ENCODE measurements at regions not wholly inside any gene's neighbourhood (a gene's known extent, or its start where the extent isn't known, plus 50 kb on each side); places are given as distances from the start of the nearest gene placed in this dataset.
"Not testable (repeated sequence)": the region's sequence is repeated elsewhere in the genome, so short reads cannot be mapped to it uniquely, and the experiment has no call there.

GRCh38 chr10:4407783-4408182, 418.2 kb upstream of the AKR1E2 start:
- TF ChIP-seq, protein P1, sequence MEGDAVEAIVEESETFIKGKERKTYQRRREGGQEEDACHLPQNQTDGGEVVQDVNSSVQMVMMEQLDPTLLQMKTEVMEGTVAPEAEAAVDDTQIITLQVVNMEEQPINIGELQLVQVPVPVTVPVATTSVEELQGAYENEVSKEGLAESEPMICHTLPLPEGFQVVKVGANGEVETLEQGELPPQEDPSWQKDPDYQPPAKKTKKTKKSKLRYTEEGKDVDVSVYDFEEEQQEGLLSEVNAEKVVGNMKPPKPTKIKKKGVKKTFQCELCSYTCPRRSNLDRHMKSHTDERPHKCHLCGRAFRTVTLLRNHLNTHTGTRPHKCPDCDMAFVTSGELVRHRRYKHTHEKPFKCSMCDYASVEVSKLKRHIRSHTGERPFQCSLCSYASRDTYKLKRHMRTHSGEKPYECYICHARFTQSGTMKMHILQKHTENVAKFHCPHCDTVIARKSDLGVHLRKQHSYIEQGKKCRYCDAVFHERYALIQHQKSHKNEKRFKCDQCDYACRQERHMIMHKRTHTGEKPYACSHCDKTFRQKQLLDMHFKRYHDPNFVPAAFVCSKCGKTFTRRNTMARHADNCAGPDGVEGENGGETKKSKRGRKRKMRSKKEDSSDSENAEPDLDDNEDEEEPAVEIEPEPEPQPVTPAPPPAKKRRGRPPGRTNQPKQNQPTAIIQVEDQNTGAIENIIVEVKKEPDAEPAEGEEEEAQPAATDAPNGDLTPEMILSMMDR (IDR thresholded peaks at IDR 0.05; ENCODE audit: control extremely low read depth, extremely low read depth, low read depth, missing control alignments), result no peak
- CTCF ChIA-PET, result interaction anchor here (1.6 kb wide), 1 partner anchor 8 kb away, joined by 3 read pairs; no protein-coding TSS in a partner anchor
- POLR2A ChIA-PET, result no interaction called here
- DNase-seq (ENCODE audit: extremely low spot score), result no peak

- CTCF ChIA-PET, result no interaction called here
- DNase-seq (ENCODE audit: extremely low spot score), result no peak
- POLR2A ChIA-PET, result no interaction called here
- TF ChIP-seq, protein P1 (IDR thresholded peaks at IDR 0.05; ENCODE audit: control extremely low read depth, extremely low read depth, low read depth, missing control alignments), result no peak
Observed at GRCh38 chr10:4405828-4406227, 420.2 kb upstream of the AKR1E2 start.

DNA sequence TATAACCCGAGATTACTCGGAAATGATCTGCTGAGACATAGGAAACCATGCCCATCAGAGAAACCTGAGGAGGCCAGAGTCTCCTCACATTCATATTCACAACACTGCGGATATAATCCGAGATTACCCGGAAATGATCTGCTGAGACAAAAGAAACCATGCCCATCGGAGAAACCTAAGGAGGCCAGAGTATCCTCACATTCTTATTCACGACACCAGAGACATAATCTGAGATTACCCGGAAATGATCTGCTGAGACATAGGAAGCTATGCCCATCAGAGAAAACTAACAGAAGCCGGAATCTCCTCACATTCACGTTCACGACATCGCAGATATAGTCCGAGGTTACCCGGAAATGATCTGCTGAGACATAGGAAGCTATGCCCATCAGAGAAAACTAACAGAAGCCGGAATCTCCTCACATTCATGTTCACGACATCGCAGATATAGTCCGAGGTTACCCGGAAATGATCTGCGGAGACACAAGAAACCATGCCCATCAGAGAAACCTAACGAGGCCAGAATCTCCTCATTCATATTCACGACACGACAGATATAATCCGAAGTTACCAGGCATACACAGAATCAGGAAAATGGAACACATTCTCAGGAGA, 422.3 kb upstream of the AKR1E2 start:
- ChIA-PET CTCF (interaction anchor here (0.9 to 1.6 kb wide), 2 partner anchors 11 to 14 kb away, joined by 3 to 4 read pairs; no protein-coding TSS in a partner anchor), POLR2A (no interaction called here)
- no peak for DNase-seq (ENCODE audit: extremely low spot score)
- TF ChIP-seq, protein P1 (IDR thresholded peaks at IDR 0.05; ENCODE audit: control extremely low read depth, extremely low read depth, low read depth, missing control alignments), result no peak

DNA sequence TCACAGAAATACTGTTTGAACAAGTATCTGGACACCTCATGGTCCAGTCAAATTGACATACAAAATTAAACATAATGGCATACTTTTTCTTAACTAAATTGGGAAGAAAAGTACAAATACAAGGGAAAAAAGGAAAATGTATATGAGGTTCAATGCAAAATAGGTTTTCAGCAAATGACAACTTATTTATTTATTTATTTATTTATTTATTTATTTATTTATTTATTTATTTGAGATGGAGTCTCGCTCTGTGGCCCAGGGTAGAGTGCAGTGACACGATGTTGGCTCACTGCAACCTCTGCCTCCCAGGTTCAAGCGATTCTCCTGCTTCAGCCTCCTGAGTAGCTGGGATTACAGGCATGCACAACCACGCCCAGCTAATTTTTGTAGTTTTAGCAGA, 424.9 kb upstream of the AKR1E2 start:
- POLR2A ChIA-PET; CTCF ChIA-PET; DNase-seq (ENCODE audit: extremely low spot score): not testable (repeated sequence)

DNA sequence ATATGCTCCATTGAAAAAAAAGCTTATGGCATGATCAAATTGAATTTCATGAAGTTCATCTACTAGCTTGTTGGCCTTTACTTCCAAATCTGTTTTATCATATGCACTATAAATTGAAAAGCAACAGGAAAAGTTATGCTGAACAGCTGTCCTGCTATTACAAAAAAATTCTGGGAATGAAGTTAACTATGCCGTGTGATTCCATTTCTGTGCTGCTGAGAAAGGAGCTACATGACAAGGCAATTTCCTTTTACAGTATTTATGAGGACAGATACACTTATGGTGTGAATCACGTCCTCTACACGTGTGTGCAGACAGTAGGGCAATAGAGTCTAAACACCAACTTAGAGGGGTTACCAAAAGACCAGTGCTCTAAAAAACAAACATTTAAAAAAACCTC, 426.5 kb upstream of the AKR1E2 start:
- DNase-seq (ENCODE audit: extremely low spot score), result no peak
- CTCF ChIA-PET, result interaction anchor here (1.0 to 1.2 kb wide), 3 partner anchors 9 to 33 kb away, joined by 3 read pairs; no protein-coding TSS in a partner anchor
- POLR2A ChIA-PET, result no interaction called here
- TF ChIP-seq, protein P1 (IDR thresholded peaks at IDR 0.05; ENCODE audit: control extremely low read depth, extremely low read depth, low read depth, missing control alignments), result no peak

GRCh38 chr10:4398602-4399001, 427.4 kb upstream of the AKR1E2 start:
- no peak for DNase-seq (ENCODE audit: extremely low spot score)
- POLR2A ChIA-PET, result no interaction called here
- TF ChIP-seq, protein P1 (IDR thresholded peaks at IDR 0.05; ENCODE audit: control extremely low read depth, extremely low read depth, low read depth, missing control alignments), result no peak
- CTCF ChIA-PET, result interaction anchor here (1.1 kb wide), 1 partner anchor 33 kb away, joined by 3 read pairs; no protein-coding TSS in a partner anchor

- no peak for DNase-seq (ENCODE audit: extremely low spot score)
- ChIA-PET CTCF (no interaction called here), POLR2A (no interaction called here)
- TF ChIP-seq, protein P1 (IDR thresholded peaks at IDR 0.05; ENCODE audit: control extremely low read depth, extremely low read depth, low read depth, missing control alignments), result no peak
Observed at GRCh38 chr10:4397337-4397736, 428.7 kb upstream of the AKR1E2 start.

Data from GM10248 (cell line).